B cell (primary cell): ENCODE measurements at regions not wholly inside any gene's neighbourhood (a gene's known extent, or its start where the extent isn't known, plus 50 kb on each side); places are given as distances from the start of the nearest gene placed in this dataset.

ENCODE experiments used
- ATAC-seq: fragments of 200-7000 bp; cut with Tn5 transposase; one replicate; pipeline ENCODE4 v1.10.0; 2021; ENCODE audit warnings: low read depth, mild to moderate bottlenecking, moderate number of reproducible peaks, moderate library complexity
- CTCF ChIA-PET: fragments of 350-600 bp; sonication (Branson Sonifier 250); formaldehyde crosslinking; loops from one replicate; lab custom pipeline; 2021; ENCODE audit warnings: antibody characterized with exemption, inconsistent platforms; lab: Charles Lee
- POLR2A ChIA-PET: fragments of 350-600 bp; sonication (Branson Sonifier 250); formaldehyde crosslinking; loops from one replicate; lab custom pipeline; 2021; ENCODE audit warnings: antibody characterized with exemption; lab: Charles Lee
- DNase-seq: peaks from one replicate; pipeline ENCODE4 v3.0.0; 2013
- H2AFZ ChIP-seq: 2 replicates; pipeline ENCODE4 v1.6.1; 2012; ENCODE audit warnings: mild to moderate bottlenecking, low read depth, low read length; ENCODE audit not compliant: insufficient read depth, poor library complexity, severe bottlenecking
- H3K27ac ChIP-seq, 2 donors: 1 replicate in 1 of 2; 2 replicates in 1 of 2; pipeline ENCODE4 v1.5.1; 2012 to 2013; ENCODE audit warnings: low read length in 2 of 2, mild to moderate bottlenecking in 2 of 2, moderate library complexity in 1 of 2
- H3K27me3 ChIP-seq, 4 experiments: fragments of 200-600 bp in 1 of 4; sonication (generic) in 1 of 4; replicated peaks in 1 of 4; 1 replicate in 2 of 4; 2 replicates in 2 of 4; pipeline versions ENCODE4 v1.6.1 to v1.7.0; 2013 to 2016; ENCODE audit warnings: low read length in 3 of 4, mild to moderate bottlenecking in 2 of 4, mixed read lengths in 1 of 4, moderate library complexity in 1 of 4; ENCODE audit not compliant: insufficient read depth in 4 of 4, control insufficient read depth in 3 of 4; ENCODE audit errors: control extremely low read depth in 1 of 4
- H3K36me3 ChIP-seq, 2 experiments: replicated peaks in 1 of 2; 1 replicate in 1 of 2; 2 replicates in 1 of 2; pipeline versions ENCODE4 v1.6.1 to v1.7.1; 2013; ENCODE audit warnings: low read length in 1 of 2; ENCODE audit not compliant: insufficient read depth in 2 of 2, control insufficient read depth in 1 of 2; ENCODE audit errors: control extremely low read depth in 1 of 2, extremely low read depth in 1 of 2
- H3K4me1 ChIP-seq, 2 donors: fragments of 200-600 bp in 1 of 2; sonication (generic) in 1 of 2; 1 replicate in 1 of 2; 2 replicates in 1 of 2; pipeline versions ENCODE4 v1.5.1 to v1.6.1; 2013 to 2017; ENCODE audit warnings: low read length in 2 of 2; ENCODE audit not compliant: control insufficient read depth in 2 of 2, insufficient read depth in 2 of 2
- H3K4me2 ChIP-seq: replicated peaks from 2 replicates; pipeline ENCODE3; 2012; ENCODE audit warnings: mild to moderate bottlenecking, low read depth, low read length; ENCODE audit not compliant: poor library complexity, severe bottlenecking
- H3K4me3 ChIP-seq, 5 experiments: fragments of 200-600 bp in 1 of 5; sonication (generic) in 1 of 5; 1 replicate in 3 of 5; 2 replicates in 2 of 5; pipeline versions ENCODE4 v1.5.1 to v1.7.0; 2011 to 2016; ENCODE audit warnings: low read length in 4 of 5, mild to moderate bottlenecking in 4 of 5, low read depth in 2 of 5, control low read depth in 1 of 5, moderate library complexity in 1 of 5; ENCODE audit not compliant: insufficient read depth in 1 of 5; ENCODE audit errors: control extremely low read depth in 1 of 5, extremely low read depth in 1 of 5
- H3K79me2 ChIP-seq: fragments of 200-600 bp; sonication (generic); one replicate; pipeline ENCODE4 v1.6.0; 2016; ENCODE audit warnings: low read length; ENCODE audit not compliant: control insufficient read depth, insufficient read depth
- H3K9ac ChIP-seq: fragments of 200-600 bp; sonication (generic); 2 replicates; pipeline ENCODE4 v1.6.1; 2017; ENCODE audit warnings: mild to moderate bottlenecking, low read length, moderate library complexity
- H3K9me3 ChIP-seq, 3 donors: one replicate each; pipeline versions ENCODE4 v1.6.1 to v1.7.1; 2013; ENCODE audit warnings: low read length in 2 of 3; ENCODE audit not compliant: control insufficient read depth in 2 of 3, insufficient read depth in 1 of 3; ENCODE audit errors: control extremely low read depth in 1 of 3
- H4K20me1 ChIP-seq: 2 replicates; pipeline ENCODE4 v1.6.0; 2012; ENCODE audit warnings: mild to moderate bottlenecking, low read length; ENCODE audit not compliant: insufficient read depth, control insufficient read depth, poor library complexity, severe bottlenecking
- H3K27ac Mint-ChIP-seq: one replicate; pipeline ENCODE4 v1.8.0; 2021; ENCODE audit warnings: mixed read lengths
- H3K27me3 Mint-ChIP-seq: one replicate; pipeline ENCODE4 v1.8.0; 2021; ENCODE audit warnings: mixed read lengths
- H3K4me1 Mint-ChIP-seq: one replicate; pipeline ENCODE4 v1.8.0; 2021; ENCODE audit warnings: mixed read lengths
- H3K4me3 Mint-ChIP-seq: one replicate; pipeline ENCODE4 v1.8.0; 2021; ENCODE audit warnings: mixed read lengths
- H3K9me3 Mint-ChIP-seq: one replicate; pipeline ENCODE4 v1.8.0; 2022; ENCODE audit warnings: mixed read lengths; ENCODE audit not compliant: insufficient read depth
- CTCF ChIP-seq: fragments of 200-600 bp; IDR thresholded peaks from one replicate; pipeline ENCODE4 v1.8.0; 2022; ENCODE audit warnings: antibody characterized with exemption, mild to moderate bottlenecking
- EZH2 ChIP-seq: IDR thresholded peaks from 2 replicates; pipeline ENCODE4 v1.6.1; 2012; ENCODE audit warnings: borderline replicate concordance, low read depth, mild to moderate bottlenecking, moderate library complexity, low read length; ENCODE audit not compliant: insufficient read depth, poor library complexity, severe bottlenecking
- WGBS: methylation state at CpG from one replicate; pipeline ENCODE4 v1.1.5; 2013; ENCODE audit warnings: missing lambda C conversion rate; ENCODE audit not compliant: insufficient coverage; 5-methylcytosine and 5-hydroxymethylcytosine counted together
- intact Hi-C: fragments of 100-400 bp; cut with micrococcal nuclease; formaldehyde crosslinking; loops from one replicate; pipeline ENCODE4 v1.10.0; 2022

DNA sequence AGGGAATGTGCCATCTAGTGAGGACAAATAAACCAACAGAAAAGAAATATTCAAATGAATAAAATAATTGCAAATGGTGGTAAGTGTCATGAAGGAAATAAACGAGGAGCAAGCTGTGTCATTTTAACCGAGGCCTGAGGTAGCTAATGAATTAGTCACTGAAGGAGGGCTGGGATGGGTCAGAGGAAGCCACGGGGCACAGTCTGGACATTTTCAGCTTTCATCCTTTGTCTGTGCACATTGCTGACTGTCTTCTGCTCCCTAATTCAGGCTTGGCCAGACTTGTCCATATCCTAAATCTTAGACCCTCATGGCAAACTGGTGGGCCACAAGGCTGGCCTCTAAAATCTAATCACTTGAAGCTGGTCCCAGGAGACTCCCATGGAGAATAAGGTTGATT, 138.4 kb downstream of the RHOU start:
- peaks cover 3% of the 10 kb centered on the region for H3K27me3 Mint-ChIP-seq
- no peak overlapping the region for H3K9ac ChIP-seq
- H3K9me3 ChIP-seq: no peaks in the 10 kb centered on the region
- no peaks in the 10 kb centered on the region for H3K27me3 ChIP-seq
- 87% methylated on average over 3 of the region's 3 CpGs for WGBS
- ChIA-PET CTCF (no interaction called here), POLR2A (no interaction called here)
- no peaks in the 10 kb centered on the region for H3K4me1 ChIP-seq
- H3K4me2 ChIP-seq: no peak overlapping the region
- no peaks in the 10 kb centered on the region for H3K79me2 ChIP-seq
- no peaks in the 10 kb centered on the region for H3K4me1 Mint-ChIP-seq
- no peak overlapping the region for H3K27ac Mint-ChIP-seq
- no peak overlapping the region for H3K4me3 Mint-ChIP-seq
- intact Hi-C loops: no loop called here
- TF ChIP-seq CTCF: no peak
- TF ChIP-seq EZH2: no peak
- DNase-seq (no peak), ATAC-seq (no peak)
- no peak overlapping the region for H2AFZ ChIP-seq
- no peak overlapping the region for H3K27ac ChIP-seq
- H4K20me1 ChIP-seq: no peaks in the 10 kb centered on the region
- no peak overlapping the region for H3K4me3 ChIP-seq
- no peaks in the 10 kb centered on the region for H3K36me3 ChIP-seq
- H3K9me3 Mint-ChIP-seq: no peaks in the 10 kb centered on the region

GRCh38 chr1:228875741-228876140, 140.5 kb downstream of the RHOU start:
- ATAC-seq (no peak), DNase-seq (no peak)
- ChIA-PET POLR2A (no interaction called here), CTCF (no interaction called here)
- Histone ChIP-seq H3K4me2 (no peak overlapping the region), H4K20me1 (no peaks in the 10 kb centered on the region), H2AFZ (no peak overlapping the region), H3K9ac (no peak overlapping the region), H3K9me3 (no peaks in the 10 kb centered on the region), H3K27ac (no peak overlapping the region), H3K4me3 (no peak overlapping the region), H3K36me3 (no peaks in the 10 kb centered on the region), H3K4me1 (no peaks in the 10 kb centered on the region), H3K79me2 (no peaks in the 10 kb centered on the region), H3K27me3 (no peaks in the 10 kb centered on the region)
- intact Hi-C loops: no loop called here
- WGBS: 100% methylated on average over 3 of the region's 3 CpGs
- H3K9me3 Mint-ChIP-seq: no peaks in the 10 kb centered on the region
- peaks cover 11% of the 10 kb centered on the region for H3K27me3 Mint-ChIP-seq
- no peak overlapping the region for H3K27ac Mint-ChIP-seq
- no peak overlapping the region for H3K4me3 Mint-ChIP-seq
- TF ChIP-seq EZH2 (no peak), CTCF (no peak)
- no peaks in the 10 kb centered on the region for H3K4me1 Mint-ChIP-seq
